HEK293T (cell line): ENCODE measurements at regions not wholly inside any gene's neighbourhood (a gene's known extent, or its start where the extent isn't known, plus 50 kb on each side); places are given as distances from the start of the nearest gene placed in this dataset.

Source experiments
- ARNT ChIP-seq: fragments of 450-650 bp; IDR thresholded peaks from 2 replicates; pipeline ENCODE4 v1.6.1; 2017; ENCODE audit warnings: mild to moderate bottlenecking
- BHLHE40 ChIP-seq: fragments of 450-650 bp; IDR thresholded peaks from 2 replicates; pipeline ENCODE4 v1.6.1; 2016; ENCODE audit warnings: mild to moderate bottlenecking, moderate library complexity, borderline replicate concordance
- FOXM1 ChIP-seq: fragments of 450-650 bp; IDR thresholded peaks from 2 replicates; pipeline ENCODE4 v1.6.1; 2017; ENCODE audit warnings: mild to moderate bottlenecking, borderline replicate concordance
- HDGF ChIP-seq: fragments of 450-650 bp; IDR thresholded peaks from 2 replicates; pipeline ENCODE4 v1.6.1; 2017; ENCODE audit warnings: antibody characterized with exemption, borderline replicate concordance
- SUZ12 ChIP-seq: fragments of 450-650 bp; IDR thresholded peaks from 2 replicates; pipeline ENCODE4 v1.6.1; 2016; ENCODE audit warnings: mild to moderate bottlenecking
- TARDBP ChIP-seq: fragments of 450-650 bp; IDR thresholded peaks from 2 replicates; pipeline ENCODE4 v1.6.1; 2016
- ZNF384 ChIP-seq: fragments of 450-650 bp; IDR thresholded peaks from 2 replicates; pipeline ENCODE4 v1.6.1; 2016

- TF ChIP-seq BHLHE40 (no peak), TARDBP (no peak), FOXM1 (no peak), HDGF (no peak), ARNT (no peak), SUZ12 (no peak), ZNF384 (no peak)
Measured at GRCh38 chr7:24135003-24135817, 148.8 kb upstream of the NPY start.
